WI38 (cell line): ENCODE measurements at regions not wholly inside any gene's neighbourhood (a gene's known extent, or its start where the extent isn't known, plus 50 kb on each side); places are given as distances from the start of the nearest gene placed in this dataset.

Source experiments
- H3K4me3 ChIP-seq: 2 replicates; pipeline ENCODE4 v1.5.1; 2011; ENCODE audit warnings: low read depth, mild to moderate bottlenecking, control low read depth, low read length
- TF ChIP-seq, protein P1 (sequence below): IDR thresholded peaks from 2 replicates; pipeline ENCODE4 v1.5.1; 2012; ENCODE audit warnings: low read depth, mild to moderate bottlenecking, control low read depth, low read length

- TF ChIP-seq, protein P1, sequence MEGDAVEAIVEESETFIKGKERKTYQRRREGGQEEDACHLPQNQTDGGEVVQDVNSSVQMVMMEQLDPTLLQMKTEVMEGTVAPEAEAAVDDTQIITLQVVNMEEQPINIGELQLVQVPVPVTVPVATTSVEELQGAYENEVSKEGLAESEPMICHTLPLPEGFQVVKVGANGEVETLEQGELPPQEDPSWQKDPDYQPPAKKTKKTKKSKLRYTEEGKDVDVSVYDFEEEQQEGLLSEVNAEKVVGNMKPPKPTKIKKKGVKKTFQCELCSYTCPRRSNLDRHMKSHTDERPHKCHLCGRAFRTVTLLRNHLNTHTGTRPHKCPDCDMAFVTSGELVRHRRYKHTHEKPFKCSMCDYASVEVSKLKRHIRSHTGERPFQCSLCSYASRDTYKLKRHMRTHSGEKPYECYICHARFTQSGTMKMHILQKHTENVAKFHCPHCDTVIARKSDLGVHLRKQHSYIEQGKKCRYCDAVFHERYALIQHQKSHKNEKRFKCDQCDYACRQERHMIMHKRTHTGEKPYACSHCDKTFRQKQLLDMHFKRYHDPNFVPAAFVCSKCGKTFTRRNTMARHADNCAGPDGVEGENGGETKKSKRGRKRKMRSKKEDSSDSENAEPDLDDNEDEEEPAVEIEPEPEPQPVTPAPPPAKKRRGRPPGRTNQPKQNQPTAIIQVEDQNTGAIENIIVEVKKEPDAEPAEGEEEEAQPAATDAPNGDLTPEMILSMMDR, result no peak
- no peak overlapping the region for H3K4me3 ChIP-seq
Observed at GRCh38 chr6:150712505-150713252, 113.0 kb downstream of the PLEKHG1 start.

GRCh38 chr6:150713487-150713886 is 113.8 kb downstream of the PLEKHG1 start:
- H3K4me3 ChIP-seq, result no peak overlapping the region
- TF ChIP-seq, protein P1, result no peak

DNA sequence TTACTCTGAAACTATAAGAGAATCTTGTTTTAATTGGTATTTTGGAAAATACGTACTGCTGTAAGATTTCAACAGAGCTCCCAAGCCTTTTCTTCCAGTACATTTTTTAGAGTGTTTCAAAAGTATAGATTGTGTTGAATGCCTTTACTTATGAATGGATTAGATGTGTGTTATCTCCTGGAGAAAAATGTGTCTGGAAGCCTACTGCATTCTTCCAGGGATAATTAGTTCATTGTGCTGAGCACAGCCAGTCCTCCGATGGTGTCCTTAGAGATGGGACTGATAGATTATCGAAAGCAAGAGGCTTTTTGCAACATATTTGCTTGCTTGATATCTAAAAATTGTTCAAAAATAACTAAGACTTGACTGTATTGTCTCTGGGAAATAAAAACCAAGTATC is 114.2 kb downstream of the PLEKHG1 start:
- TF ChIP-seq, protein P1, result no peak
- no peak overlapping the region for H3K4me3 ChIP-seq

DNA sequence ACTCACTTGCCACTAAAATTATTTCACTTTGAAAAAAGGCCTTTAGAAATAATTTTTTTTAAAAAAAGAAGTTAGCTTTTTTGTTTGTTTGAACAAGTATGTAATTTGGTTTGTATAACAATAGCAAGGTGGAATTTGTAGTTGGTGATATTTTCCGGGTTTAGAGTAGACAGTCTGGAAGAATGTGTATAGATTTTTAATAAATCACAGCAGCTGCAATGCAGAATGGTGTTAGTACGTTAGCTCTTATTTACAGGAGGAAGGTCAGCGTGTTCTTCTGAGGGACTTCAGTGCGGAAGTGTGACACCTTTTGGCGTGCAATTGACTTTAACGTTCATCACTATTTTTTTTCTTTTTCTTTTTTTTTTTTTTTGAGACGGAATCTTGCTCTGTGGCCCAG is 115.4 kb downstream of the PLEKHG1 start:
- TF ChIP-seq, protein P1, result no peak
- H3K4me3 ChIP-seq, result no peak overlapping the region

- H3K4me3 ChIP-seq, result no peak overlapping the region
- TF ChIP-seq, protein P1, result no peak
Observed at GRCh38 chr6:150717419-150717818, 117.7 kb downstream of the PLEKHG1 start.

- no peak overlapping the region for H3K4me3 ChIP-seq
- TF ChIP-seq, protein P1, result no peak
Observed at GRCh38 chr6:150719099-150719766, 119.5 kb downstream of the PLEKHG1 start.

DNA sequence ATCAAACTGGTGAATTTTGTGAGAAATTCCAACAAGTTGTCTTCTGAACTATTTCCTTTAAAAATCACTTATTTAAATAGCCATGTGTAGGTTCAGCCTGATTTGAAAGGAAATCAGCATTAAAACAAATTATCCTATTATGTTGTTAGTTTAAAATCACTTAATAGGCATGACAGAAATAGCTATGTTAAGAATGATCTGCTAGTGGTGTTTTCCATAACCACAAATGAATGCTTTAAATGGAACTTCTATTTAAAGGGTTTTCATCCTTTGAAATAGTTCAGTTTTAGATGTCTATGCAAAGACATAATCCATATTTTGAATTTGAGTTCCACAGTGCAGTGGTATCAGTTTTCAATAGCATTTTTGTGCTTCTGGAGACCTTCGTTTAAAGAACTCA is 120.1 kb downstream of the PLEKHG1 start:
- no peak overlapping the region for H3K4me3 ChIP-seq
- TF ChIP-seq, protein P1, result no peak
